ENCODE measurements at regions not wholly inside any gene's neighbourhood (a gene's known extent, or its start where the extent isn't known, plus 50 kb on each side); places are given as distances from the start of the nearest gene placed in this dataset.

- TF ChIP-seq CTCF (IDR thresholded peaks at IDR 0.05) (no peak), POLR2A (IDR thresholded peaks at IDR 0.05) (no peak)
These were observed 367.6 kb upstream of the NDN start for GRCh38 chr15:24054547-24055245.

All from body of pancreas (tissue), 4 donors.